Activated CD4-positive, alpha-beta memory T cell treated with anti-CD3 and anti-CD28 coated beads for 36 hours (primary cell): ENCODE measurements at regions not wholly inside any gene's neighbourhood (a gene's known extent, or its start where the extent isn't known, plus 50 kb on each side); places are given as distances from the start of the nearest gene placed in this dataset.

Experiments used
- CTCF ChIA-PET: fragments of 350-600 bp; sonication (Branson Sonifier 250); formaldehyde crosslinking; loops from one replicate; lab custom pipeline; 2021; ENCODE audit warnings: antibody characterized with exemption, inconsistent platforms; lab: Charles Lee
- POLR2A ChIA-PET: fragments of 350-600 bp; sonication (Branson Sonifier 250); formaldehyde crosslinking; loops from one replicate; lab custom pipeline; 2021; ENCODE audit warnings: antibody characterized with exemption; lab: Charles Lee
- DNase-seq: peaks from one replicate; pipeline ENCODE4 v3.0.0-alpha.2; 2020
- H3K27ac Mint-ChIP-seq: one replicate; pipeline ENCODE4 v1.8.0; 2021; ENCODE audit warnings: mixed read lengths
- H3K27me3 Mint-ChIP-seq: one replicate; pipeline ENCODE4 v1.8.0; 2021; ENCODE audit warnings: mixed read lengths
- H3K36me3 Mint-ChIP-seq: one replicate; pipeline ENCODE4 v1.8.0; 2021; ENCODE audit warnings: mixed read lengths
- H3K4me1 Mint-ChIP-seq: one replicate; pipeline ENCODE4 v1.8.0; 2021; ENCODE audit warnings: low read depth, mixed read lengths
- H3K4me3 Mint-ChIP-seq: one replicate; pipeline ENCODE4 v1.8.0; 2021; ENCODE audit warnings: mild to moderate bottlenecking, mixed read lengths
- H3K9me3 Mint-ChIP-seq: one replicate; pipeline ENCODE4 v1.8.0; 2021; ENCODE audit warnings: mixed read lengths
- intact Hi-C: fragments of 100-400 bp; cut with micrococcal nuclease; formaldehyde crosslinking; loops from one replicate; pipeline ENCODE4 v1.15.1; 2023

GRCh38 chr10:121338206-121338980 lies 259.9 kb downstream of the FGFR2 start:
- no peak overlapping the region for H3K4me3 Mint-ChIP-seq
- H3K27ac Mint-ChIP-seq: no peak overlapping the region
- no peaks in the 10 kb centered on the region for H3K9me3 Mint-ChIP-seq
- intact Hi-C loops: no loop called here
- ChIA-PET POLR2A (no interaction called here), CTCF (no interaction called here)
- H3K27me3 Mint-ChIP-seq: peaks cover 3% of the 10 kb centered on the region
- H3K4me1 Mint-ChIP-seq: no peaks in the 10 kb centered on the region
- H3K36me3 Mint-ChIP-seq: no peaks in the 10 kb centered on the region
- DNase-seq: no peak

GRCh38 chr10:121339114-121339513 lies 259.1 kb downstream of the FGFR2 start:
- POLR2A ChIA-PET: no interaction called here
- H3K4me3 Mint-ChIP-seq: no peak overlapping the region
- CTCF ChIA-PET: no interaction called here
- H3K27ac Mint-ChIP-seq: no peak overlapping the region
- intact Hi-C loops: no loop called here
- no peaks in the 10 kb centered on the region for H3K9me3 Mint-ChIP-seq
- no peaks in the 10 kb centered on the region for H3K36me3 Mint-ChIP-seq
- DNase-seq: no peak
- no peaks in the 10 kb centered on the region for H3K4me1 Mint-ChIP-seq
- H3K27me3 Mint-ChIP-seq: peaks cover 3% of the 10 kb centered on the region

DNA sequence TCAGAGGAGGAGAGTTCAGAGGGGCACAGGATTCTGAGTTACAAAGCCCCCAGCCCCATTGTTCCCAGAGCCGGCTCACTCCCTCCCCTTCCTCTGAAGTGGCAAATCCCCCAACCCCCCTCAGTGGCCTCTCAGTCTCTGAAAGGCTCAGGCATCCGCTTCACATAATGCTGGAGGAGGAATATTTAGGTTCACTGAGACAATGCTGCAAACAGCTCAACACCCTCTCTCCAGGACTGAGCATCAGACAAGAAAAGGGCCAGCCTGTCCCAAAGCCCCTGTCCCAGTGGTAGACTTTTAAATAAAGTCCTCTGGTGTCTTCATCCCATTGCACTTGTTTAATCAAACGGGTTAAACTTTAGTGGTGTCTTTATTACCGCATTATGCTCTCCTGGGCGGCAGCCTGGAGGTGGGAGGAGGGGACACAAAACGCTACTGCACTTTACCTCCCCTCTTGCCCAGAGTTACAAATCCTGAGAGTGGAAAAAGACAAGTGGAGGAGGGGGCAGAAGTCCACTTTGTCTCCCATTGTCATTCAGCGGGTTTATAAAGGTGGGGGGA lies 257.9 kb downstream of the FGFR2 start:
- intact Hi-C loops: no loop called here
- POLR2A ChIA-PET: no interaction called here
- H3K4me1 Mint-ChIP-seq: no peaks in the 10 kb centered on the region

DNA sequence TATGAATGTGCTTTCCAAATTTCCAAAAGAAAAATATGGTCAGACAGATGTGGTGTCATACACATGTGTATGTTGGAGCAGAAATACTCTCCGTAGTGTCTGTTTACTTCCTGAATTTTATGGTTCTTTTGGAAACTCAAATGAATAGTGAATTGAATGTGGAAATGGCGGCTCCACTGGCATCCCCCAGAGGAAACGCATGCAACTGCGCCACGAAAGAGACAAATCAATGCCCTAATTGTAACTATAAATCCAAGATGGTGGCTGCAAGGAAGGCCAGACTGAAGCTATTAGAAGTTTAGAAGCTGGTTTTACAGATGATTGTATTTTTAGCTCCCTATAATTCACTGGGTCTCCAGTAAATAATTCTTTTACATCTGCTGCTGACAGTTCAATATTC lies 246.7 kb downstream of the FGFR2 start:
- POLR2A ChIA-PET: no interaction called here
- Mint-ChIP-seq H3K36me3 (no peaks in the 10 kb centered on the region), H3K27me3 (peaks cover 3% of the 10 kb centered on the region), H3K4me3 (no peak overlapping the region), H3K27ac (no peak overlapping the region), H3K4me1 (no peaks in the 10 kb centered on the region), H3K9me3 (peaks cover 4% of the 10 kb centered on the region)
- DNase-seq: no peak
- CTCF ChIA-PET: no interaction called here
- intact Hi-C loops: no loop called here

More for the DNA sequence above, 257.9 kb downstream of the FGFR2 start:
- peaks cover 3% of the 10 kb centered on the region for H3K9me3 Mint-ChIP-seq
- CTCF ChIA-PET: no interaction called here
- no peaks in the 10 kb centered on the region for H3K36me3 Mint-ChIP-seq
- peaks cover 3% of the 10 kb centered on the region for H3K27me3 Mint-ChIP-seq
- no peak overlapping the region for H3K4me3 Mint-ChIP-seq
- no peak overlapping the region for H3K27ac Mint-ChIP-seq
- no peak for DNase-seq

- ChIA-PET CTCF (no interaction called here), POLR2A (no interaction called here)
- DNase-seq: no peak
- H3K36me3 Mint-ChIP-seq: no peaks in the 10 kb centered on the region
- H3K27ac Mint-ChIP-seq: no peak overlapping the region
- H3K4me1 Mint-ChIP-seq: no peaks in the 10 kb centered on the region
- no peak overlapping the region for H3K4me3 Mint-ChIP-seq
- H3K27me3 Mint-ChIP-seq: peaks cover 3% of the 10 kb centered on the region
- intact Hi-C loops: no loop called here
- H3K9me3 Mint-ChIP-seq: peaks cover 4% of the 10 kb centered on the region
Measured at GRCh38 chr10:121352231-121352855, 245.9 kb downstream of the FGFR2 start.

DNA sequence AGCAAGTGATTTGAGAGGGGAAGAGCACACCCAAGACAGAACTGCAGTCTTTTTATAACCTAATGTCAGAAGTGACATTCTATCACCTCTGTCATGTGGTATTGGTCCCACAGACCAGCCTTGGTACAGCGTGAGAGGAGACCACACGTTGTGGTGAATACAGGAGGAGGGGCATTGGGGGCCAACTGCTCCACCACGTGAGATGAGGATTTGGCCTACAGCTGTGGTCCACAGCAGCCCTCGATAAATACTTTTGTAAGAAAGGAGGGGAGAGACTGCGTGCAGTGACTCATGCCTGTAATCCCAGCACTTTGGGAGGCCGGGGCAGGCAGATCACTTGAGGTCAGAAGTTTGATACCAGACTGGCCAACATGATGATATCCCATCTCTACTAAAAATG lies 243.1 kb downstream of the FGFR2 start:
- ChIA-PET POLR2A (no interaction called here), CTCF (no interaction called here)
- no peaks in the 10 kb centered on the region for H3K4me1 Mint-ChIP-seq
- peaks cover 4% of the 10 kb centered on the region for H3K9me3 Mint-ChIP-seq
- H3K27ac Mint-ChIP-seq: no peak overlapping the region
- no peak overlapping the region for H3K4me3 Mint-ChIP-seq
- intact Hi-C loops: no loop called here
- H3K36me3 Mint-ChIP-seq: no peaks in the 10 kb centered on the region
- DNase-seq: no peak
- no peaks in the 10 kb centered on the region for H3K27me3 Mint-ChIP-seq

DNA sequence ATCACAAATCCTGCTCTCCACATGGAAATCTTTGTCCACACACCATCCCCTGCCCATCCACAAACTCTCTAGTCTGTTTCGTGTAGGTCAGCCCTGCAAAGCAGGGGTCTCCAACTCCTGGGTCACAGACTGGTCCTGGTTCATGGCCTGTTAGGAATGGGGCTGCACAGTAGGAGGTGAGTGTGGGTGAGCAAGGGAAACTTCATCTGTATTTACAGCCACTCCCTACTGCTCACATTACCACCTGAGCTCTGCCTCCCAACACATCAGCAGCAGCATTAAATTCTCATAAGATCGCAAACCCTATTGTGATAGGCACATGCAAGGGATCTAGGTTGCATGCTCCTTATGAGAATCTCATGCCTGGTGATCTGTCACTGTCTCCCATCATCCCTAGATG lies 242.1 kb downstream of the FGFR2 start:
- Mint-ChIP-seq H3K4me1 (no peaks in the 10 kb centered on the region), H3K36me3 (no peaks in the 10 kb centered on the region), H3K9me3 (peaks cover 1% of the 10 kb centered on the region), H3K4me3 (no peak overlapping the region), H3K27me3 (no peaks in the 10 kb centered on the region), H3K27ac (no peak overlapping the region)
- DNase-seq: no peak
- POLR2A ChIA-PET: no interaction called here
- CTCF ChIA-PET: no interaction called here
- intact Hi-C loops: no loop called here

GRCh38 chr10:121357401-121357800 lies 240.8 kb downstream of the FGFR2 start:
- H3K36me3 Mint-ChIP-seq: no peaks in the 10 kb centered on the region
- intact Hi-C loops: no loop called here
- H3K4me1 Mint-ChIP-seq: no peaks in the 10 kb centered on the region
- H3K4me3 Mint-ChIP-seq: no peak overlapping the region
- no peaks in the 10 kb centered on the region for H3K27me3 Mint-ChIP-seq
- no peak overlapping the region for H3K27ac Mint-ChIP-seq
- no peaks in the 10 kb centered on the region for H3K9me3 Mint-ChIP-seq
- POLR2A ChIA-PET: no interaction called here
- CTCF ChIA-PET: no interaction called here
- DNase-seq: no peak

DNA sequence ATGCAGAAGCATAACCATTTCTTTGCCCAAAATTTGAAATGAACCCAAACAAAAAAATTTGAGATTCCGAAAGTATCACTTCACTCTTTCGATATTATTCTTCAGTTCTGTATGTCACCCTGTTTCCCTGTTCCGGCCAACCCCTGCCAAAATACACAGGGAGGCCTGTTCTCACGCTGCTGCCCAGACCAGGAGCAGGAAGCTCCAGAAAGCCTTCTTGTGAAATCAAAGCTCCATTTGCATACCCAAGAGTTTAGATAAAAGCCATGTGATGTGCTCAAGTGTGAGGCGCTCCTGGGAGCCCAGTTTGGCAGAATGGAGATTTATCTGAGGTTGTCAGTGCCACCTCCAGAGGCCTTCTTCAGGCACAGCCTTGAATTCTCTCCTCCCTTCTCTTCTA lies 236.2 kb downstream of the FGFR2 start:
- no peak for DNase-seq
- Mint-ChIP-seq H3K27ac (no peak overlapping the region), H3K4me3 (no peak overlapping the region), H3K36me3 (no peaks in the 10 kb centered on the region), H3K4me1 (no peaks in the 10 kb centered on the region), H3K9me3 (peaks cover 3% of the 10 kb centered on the region), H3K27me3 (no peaks in the 10 kb centered on the region)
- POLR2A ChIA-PET: no interaction called here
- intact Hi-C loops: no loop called here
- CTCF ChIA-PET: no interaction called here

DNA sequence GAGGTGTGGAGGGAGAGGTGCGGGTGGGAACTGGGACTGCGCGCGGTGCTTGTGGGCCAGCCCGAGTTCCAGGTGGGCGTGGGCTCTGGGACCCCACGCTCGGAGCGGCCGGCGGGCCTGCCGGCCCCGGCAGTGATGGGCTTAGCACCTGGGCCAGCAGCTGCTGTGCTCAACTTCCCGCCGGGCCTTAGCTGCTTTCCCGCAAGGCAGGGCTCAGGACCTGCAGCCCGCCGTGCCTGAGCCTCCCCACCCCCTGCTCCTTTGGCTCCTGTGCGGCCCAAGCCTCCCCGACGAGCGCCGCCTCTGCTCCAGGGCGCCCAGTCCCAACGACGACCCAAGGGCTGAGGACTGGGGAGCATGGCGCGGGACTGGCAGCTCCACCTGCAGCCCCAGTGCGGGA lies 232.7 kb downstream of the FGFR2 start:
- Mint-ChIP-seq H3K27ac (no peak overlapping the region), H3K4me3 (no peak overlapping the region), H3K27me3 (no peaks in the 10 kb centered on the region), H3K4me1 (no peaks in the 10 kb centered on the region), H3K9me3 (peaks cover 3% of the 10 kb centered on the region), H3K36me3 (no peaks in the 10 kb centered on the region)
- POLR2A ChIA-PET: no interaction called here
- intact Hi-C loops: no loop called here
- CTCF ChIA-PET: no interaction called here
- no peak for DNase-seq

DNA sequence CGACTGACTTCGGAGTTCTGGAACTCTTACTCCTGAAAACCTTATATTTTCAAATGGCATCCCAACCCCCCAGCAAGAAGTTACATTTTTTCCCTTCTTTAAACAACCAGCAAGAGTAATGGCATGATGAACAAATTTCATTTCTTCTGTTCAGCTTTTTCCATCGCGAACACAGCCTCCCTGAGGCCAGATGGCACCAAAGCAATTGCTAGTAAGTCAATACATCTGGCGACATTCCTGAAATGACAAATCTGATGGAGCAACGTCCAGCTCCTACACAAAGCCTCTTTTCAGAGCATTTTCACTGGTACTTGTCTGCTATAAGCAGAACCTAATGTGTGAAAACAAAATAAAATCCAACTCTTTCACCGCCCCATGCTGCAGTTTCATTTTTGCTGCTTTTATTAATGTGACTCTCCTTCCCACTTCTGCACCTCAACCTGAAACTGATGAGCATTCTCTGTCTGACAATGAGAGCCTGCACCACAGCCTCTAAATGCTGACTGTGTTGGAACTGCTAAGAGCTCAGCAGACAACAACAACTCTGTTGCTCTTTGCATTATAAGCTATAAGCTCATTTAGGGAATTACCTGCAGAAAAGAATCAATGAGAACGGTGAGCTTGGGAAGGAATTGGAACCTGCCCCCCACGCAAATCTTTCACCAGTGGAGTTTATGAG lies 229.8 kb downstream of the FGFR2 start:
- intact Hi-C loops: no loop called here
- CTCF ChIA-PET: no interaction called here
- H3K9me3 Mint-ChIP-seq: no peaks in the 10 kb centered on the region
- no peaks in the 10 kb centered on the region for H3K4me1 Mint-ChIP-seq
- H3K4me3 Mint-ChIP-seq: no peak overlapping the region
- no peak for DNase-seq
- no peak overlapping the region for H3K27ac Mint-ChIP-seq
- POLR2A ChIA-PET: no interaction called here
- H3K36me3 Mint-ChIP-seq: no peaks in the 10 kb centered on the region
- no peaks in the 10 kb centered on the region for H3K27me3 Mint-ChIP-seq

DNA sequence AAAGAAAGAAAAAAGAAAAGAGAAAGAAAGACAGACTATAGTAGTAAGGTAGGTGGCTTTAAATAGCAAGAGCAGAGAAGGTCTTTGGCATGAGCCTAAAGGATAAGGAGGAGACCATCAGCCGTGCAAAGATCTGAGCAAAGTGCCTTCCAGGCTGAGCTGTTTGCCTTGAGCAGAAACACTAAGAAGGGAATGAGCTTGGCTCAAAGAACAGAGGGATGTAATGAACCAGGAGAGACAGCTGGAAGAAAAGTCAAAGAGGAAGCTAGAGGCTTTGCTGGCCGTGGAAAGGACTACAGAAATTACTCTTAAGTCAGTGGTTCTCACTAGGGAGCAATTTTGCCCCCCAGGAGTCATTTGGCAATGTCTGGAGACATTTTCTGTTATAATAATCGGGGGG lies 228.6 kb downstream of the FGFR2 start:
- Mint-ChIP-seq H3K4me3 (no peak overlapping the region), H3K36me3 (no peaks in the 10 kb centered on the region), H3K27ac (no peak overlapping the region), H3K27me3 (no peaks in the 10 kb centered on the region), H3K9me3 (no peaks in the 10 kb centered on the region), H3K4me1 (no peaks in the 10 kb centered on the region)
- ChIA-PET POLR2A (no interaction called here), CTCF (no interaction called here)
- intact Hi-C loops: no loop called here
- no peak for DNase-seq
